ENCODE measurements at regions not wholly inside any gene's neighbourhood (a gene's known extent, or its start where the extent isn't known, plus 50 kb on each side); places are given as distances from the start of the nearest gene placed in this dataset.

- no peaks in the 10 kb centered on the region for H3K9me3 ChIP-seq (ENCODE audit: control insufficient read depth, low read length)
- no peaks in the 10 kb centered on the region for H3K27me3 ChIP-seq (ENCODE audit: control insufficient read depth, insufficient read depth, low read length, poor library complexity, severe bottlenecking)
- H3K4me1 ChIP-seq (ENCODE audit: control insufficient read depth, insufficient read depth, low read length): no peaks in the 10 kb centered on the region
- no peak overlapping the region for H3K4me3 ChIP-seq (ENCODE audit: insufficient read depth, low read depth, low read length)
- no peak overlapping the region for H3K27ac ChIP-seq (ENCODE audit: insufficient read depth, low read depth, low read length, poor library complexity, severe bottlenecking)
- H3K36me3 ChIP-seq (ENCODE audit: control insufficient read depth, insufficient read depth, low read length): no peaks in the 10 kb centered on the region
These were observed 300.0 kb downstream of the BARHL2 start for GRCh38 chr1:90417126-90417525.

GRCh38 chr1:90414201-90414600, 302.9 kb downstream of the BARHL2 start:
- Histone ChIP-seq H3K9me3 (ENCODE audit: control insufficient read depth, low read length) (no peaks in the 10 kb centered on the region), H3K4me3 (ENCODE audit: insufficient read depth, low read depth, low read length) (no peak overlapping the region), H3K27ac (ENCODE audit: insufficient read depth, low read depth, low read length, poor library complexity, severe bottlenecking) (no peak overlapping the region), H3K36me3 (ENCODE audit: control insufficient read depth, insufficient read depth, low read length) (no peaks in the 10 kb centered on the region), H3K27me3 (ENCODE audit: control insufficient read depth, insufficient read depth, low read length, poor library complexity, severe bottlenecking) (no peaks in the 10 kb centered on the region), H3K4me1 (ENCODE audit: control insufficient read depth, insufficient read depth, low read length) (no peaks in the 10 kb centered on the region)
- WGBS, 2 experiments: 89 to 97% methylated on average over 1 of the region's 1 CpG

GRCh38 chr1:90413519-90413918, 303.6 kb downstream of the BARHL2 start:
- WGBS, 2 experiments: 93 to 96% methylated on average over 3 of the region's 3 CpGs

GRCh38 chr1:90412563-90412962, 304.5 kb downstream of the BARHL2 start:
- H3K9me3 ChIP-seq (ENCODE audit: control insufficient read depth, low read length): no peaks in the 10 kb centered on the region
- no peaks in the 10 kb centered on the region for H3K36me3 ChIP-seq (ENCODE audit: control insufficient read depth, insufficient read depth, low read length)
- no peak overlapping the region for H3K4me3 ChIP-seq (ENCODE audit: insufficient read depth, low read depth, low read length)
- no peaks in the 10 kb centered on the region for H3K4me1 ChIP-seq (ENCODE audit: control insufficient read depth, insufficient read depth, low read length)
- H3K27ac ChIP-seq (ENCODE audit: insufficient read depth, low read depth, low read length, poor library complexity, severe bottlenecking): no peak overlapping the region
- WGBS, 2 experiments: 88 to 92% methylated on average over 2 of the region's 2 CpGs
- H3K27me3 ChIP-seq (ENCODE audit: control insufficient read depth, insufficient read depth, low read length, poor library complexity, severe bottlenecking): no peaks in the 10 kb centered on the region

More at GRCh38 chr1:90413519-90413918, 303.6 kb downstream of the BARHL2 start:
- Histone ChIP-seq H3K27me3 (ENCODE audit: control insufficient read depth, insufficient read depth, low read length, poor library complexity, severe bottlenecking) (no peaks in the 10 kb centered on the region), H3K4me3 (ENCODE audit: insufficient read depth, low read depth, low read length) (no peak overlapping the region), H3K27ac (ENCODE audit: insufficient read depth, low read depth, low read length, poor library complexity, severe bottlenecking) (no peak overlapping the region), H3K9me3 (ENCODE audit: control insufficient read depth, low read length) (no peaks in the 10 kb centered on the region), H3K36me3 (ENCODE audit: control insufficient read depth, insufficient read depth, low read length) (no peaks in the 10 kb centered on the region), H3K4me1 (ENCODE audit: control insufficient read depth, insufficient read depth, low read length) (no peaks in the 10 kb centered on the region)

- no peak overlapping the region for H3K27ac ChIP-seq (ENCODE audit: insufficient read depth, low read depth, low read length, poor library complexity, severe bottlenecking)
- WGBS, 2 experiments: 96 to 97% methylated on average over 3 of the region's 3 CpGs
These were observed 305.9 kb downstream of the BARHL2 start for GRCh38 chr1:90411185-90411584.

GRCh38 chr1:90407737-90408136, 309.4 kb downstream of the BARHL2 start:
- 91 to 96% methylated on average over 3 of the region's 3 CpGs for WGBS, 2 experiments
- H3K27me3 ChIP-seq (ENCODE audit: control insufficient read depth, insufficient read depth, low read length, poor library complexity, severe bottlenecking): no peaks in the 10 kb centered on the region
- no peak overlapping the region for H3K27ac ChIP-seq (ENCODE audit: insufficient read depth, low read depth, low read length, poor library complexity, severe bottlenecking)
- no peaks in the 10 kb centered on the region for H3K36me3 ChIP-seq (ENCODE audit: control insufficient read depth, insufficient read depth, low read length)
- peaks cover 4% of the 10 kb centered on the region for H3K4me1 ChIP-seq (ENCODE audit: control insufficient read depth, insufficient read depth, low read length)
- no peaks in the 10 kb centered on the region for H3K9me3 ChIP-seq (ENCODE audit: control insufficient read depth, low read length)
- no peak overlapping the region for H3K4me3 ChIP-seq (ENCODE audit: insufficient read depth, low read depth, low read length)

More at GRCh38 chr1:90411185-90411584, 305.9 kb downstream of the BARHL2 start:
- H3K9me3 ChIP-seq (ENCODE audit: control insufficient read depth, low read length): no peaks in the 10 kb centered on the region
- no peaks in the 10 kb centered on the region for H3K27me3 ChIP-seq (ENCODE audit: control insufficient read depth, insufficient read depth, low read length, poor library complexity, severe bottlenecking)
- no peaks in the 10 kb centered on the region for H3K36me3 ChIP-seq (ENCODE audit: control insufficient read depth, insufficient read depth, low read length)
- no peaks in the 10 kb centered on the region for H3K4me1 ChIP-seq (ENCODE audit: control insufficient read depth, insufficient read depth, low read length)
- H3K4me3 ChIP-seq (ENCODE audit: insufficient read depth, low read depth, low read length): no peak overlapping the region

GRCh38 chr1:90405726-90406125, 311.4 kb downstream of the BARHL2 start:
- Histone ChIP-seq H3K36me3 (ENCODE audit: control insufficient read depth, insufficient read depth, low read length) (no peaks in the 10 kb centered on the region), H3K27ac (ENCODE audit: insufficient read depth, low read depth, low read length, poor library complexity, severe bottlenecking) (no peak overlapping the region), H3K4me1 (ENCODE audit: control insufficient read depth, insufficient read depth, low read length) (peaks cover 6% of the 10 kb centered on the region), H3K9me3 (ENCODE audit: control insufficient read depth, low read length) (no peaks in the 10 kb centered on the region), H3K27me3 (ENCODE audit: control insufficient read depth, insufficient read depth, low read length, poor library complexity, severe bottlenecking) (no peaks in the 10 kb centered on the region), H3K4me3 (ENCODE audit: insufficient read depth, low read depth, low read length) (no peak overlapping the region)
- WGBS, 2 experiments: 97 to 98% methylated on average over 4 of the region's 4 CpGs

GRCh38 chr1:90402893-90403849, 313.9 kb downstream of the BARHL2 start:
- no peaks in the 10 kb centered on the region for H3K9me3 ChIP-seq (ENCODE audit: control insufficient read depth, low read length)
- H3K27me3 ChIP-seq (ENCODE audit: control insufficient read depth, insufficient read depth, low read length, poor library complexity, severe bottlenecking): no peaks in the 10 kb centered on the region
- peak overlapping the region; percentile 41 for H3K27ac ChIP-seq (ENCODE audit: insufficient read depth, low read depth, low read length, poor library complexity, severe bottlenecking)
- no peak overlapping the region for H3K4me3 ChIP-seq (ENCODE audit: insufficient read depth, low read depth, low read length)
- 56 to 75% methylated on average over 4 to 5 of the region's 5 CpGs for WGBS, 2 experiments
- H3K4me1 ChIP-seq (ENCODE audit: control insufficient read depth, insufficient read depth, low read length): peaks cover 6% of the 10 kb centered on the region
- no peaks in the 10 kb centered on the region for H3K36me3 ChIP-seq (ENCODE audit: control insufficient read depth, insufficient read depth, low read length)

- no peaks in the 10 kb centered on the region for H3K9me3 ChIP-seq (ENCODE audit: control insufficient read depth, low read length)
- H3K27ac ChIP-seq (ENCODE audit: insufficient read depth, low read depth, low read length, poor library complexity, severe bottlenecking): no peak overlapping the region
- peaks cover 6% of the 10 kb centered on the region for H3K4me1 ChIP-seq (ENCODE audit: control insufficient read depth, insufficient read depth, low read length)
- 83 to 85% methylated on average over 1 to 2 of the region's 2 CpGs for WGBS, 2 experiments
- no peaks in the 10 kb centered on the region for H3K36me3 ChIP-seq (ENCODE audit: control insufficient read depth, insufficient read depth, low read length)
- H3K4me3 ChIP-seq (ENCODE audit: insufficient read depth, low read depth, low read length): no peak overlapping the region
- H3K27me3 ChIP-seq (ENCODE audit: control insufficient read depth, insufficient read depth, low read length, poor library complexity, severe bottlenecking): no peaks in the 10 kb centered on the region
These were observed 317.0 kb downstream of the BARHL2 start for GRCh38 chr1:90400131-90400530.

- Histone ChIP-seq H3K27ac (ENCODE audit: insufficient read depth, low read depth, low read length, poor library complexity, severe bottlenecking) (no peak overlapping the region), H3K4me1 (ENCODE audit: control insufficient read depth, insufficient read depth, low read length) (no peaks in the 10 kb centered on the region), H3K4me3 (ENCODE audit: insufficient read depth, low read depth, low read length) (no peak overlapping the region), H3K27me3 (ENCODE audit: control insufficient read depth, insufficient read depth, low read length, poor library complexity, severe bottlenecking) (no peaks in the 10 kb centered on the region), H3K9me3 (ENCODE audit: control insufficient read depth, low read length) (no peaks in the 10 kb centered on the region), H3K36me3 (ENCODE audit: control insufficient read depth, insufficient read depth, low read length) (no peaks in the 10 kb centered on the region)
- WGBS, 2 experiments: 93 to 100% methylated on average over 2 to 3 of the region's 3 CpGs
These were observed 320.2 kb downstream of the BARHL2 start for GRCh38 chr1:90396917-90397316.
